GM12878 (cell line): ENCODE measurements at regions not wholly inside any gene's neighbourhood (a gene's known extent, or its start where the extent isn't known, plus 50 kb on each side); places are given as distances from the start of the nearest gene placed in this dataset.

Experiments
- ATAC-seq: fragments of 200-7000 bp; cut with Tn5 transposase; 3 replicates; pipeline ENCODE4 v1.9.1; 2020; ENCODE audit warnings: mild to moderate bottlenecking, moderate library complexity
- BruUV-seq: library from RNA; stranded (reverse); fragments of 400-500 nt; replicated peaks from 2 replicates; lab custom pipeline; 2021; lab: Mats Ljungman, UMichigan
- CTCF ChIA-PET: fragments of 300-600 bp; sonication (Branson Sonifier 250); formaldehyde crosslinking; extraction: SDS; loops from one replicate; lab custom pipeline; 2021; ENCODE audit warnings: inconsistent platforms; lab: Yijun Ruan, JAX
- POLR2A ChIA-PET: fragments of 350-600 bp; formaldehyde crosslinking; extraction: SDS; loops from one replicate; lab custom pipeline; 2021; ENCODE audit warnings: inconsistent platforms; lab: Charles Lee
- RAD21 ChIA-PET: fragments of 300-600 bp; sonication (Branson Sonifier 250); formaldehyde crosslinking; loops from one replicate; lab custom pipeline; 2023; ENCODE audit warnings: antibody characterized with exemption; ENCODE audit not compliant: unreplicated experiment; lab: Charles Lee
- SMC1A ChIA-PET: fragments of 300-600 bp; sonication (Branson Sonifier 250); formaldehyde crosslinking; loops from one replicate; lab custom pipeline; 2023; ENCODE audit not compliant: unreplicated experiment, uncharacterized antibody; lab: Charles Lee
- DNase-seq: peaks from one replicate; pipeline ENCODE4 v3.0.0-alpha.2; 2011; ENCODE audit warnings: low read depth, low spot score
- FAIRE-seq: peaks from 3 replicates; lab custom pipeline; 2011; peaks lifted over from hg19 to GRCh38; lab: Jason Lieb, UNC
- H2AFZ ChIP-seq: 2 replicates; pipeline ENCODE4 v1.6.0; 2011; ENCODE audit warnings: low read depth, low read length, control low read depth; ENCODE audit not compliant: control insufficient read depth
- H3K27ac ChIP-seq: 2 replicates; pipeline ENCODE4 v1.5.1; 2011; ENCODE audit warnings: control low read depth; ENCODE audit not compliant: control insufficient read depth, insufficient read depth
- H3K27me3 ChIP-seq, 2 experiments: replicated peaks in 1 of 2; 2 replicates each; pipeline versions ENCODE4 v1.6.0 to v1.6.1; 2011; ENCODE audit warnings: low read length in 1 of 2; ENCODE audit not compliant: control insufficient read depth in 2 of 2, insufficient read depth in 2 of 2
- H3K36me3 ChIP-seq, 2 experiments: 2 replicates each; pipeline ENCODE4 v1.5.1; 2011; ENCODE audit warnings: low read length in 1 of 2; ENCODE audit not compliant: control insufficient read depth in 2 of 2, insufficient read depth in 2 of 2
- H3K4me1 ChIP-seq: 2 replicates; pipeline ENCODE4 v1.6.1; 2011; ENCODE audit warnings: mild to moderate bottlenecking, low read length, moderate library complexity, mixed read lengths; ENCODE audit not compliant: control insufficient read depth, insufficient read depth
- H3K4me2 ChIP-seq: 2 replicates; pipeline ENCODE4 v1.6.0; 2011; ENCODE audit warnings: control low read depth; ENCODE audit not compliant: control insufficient read depth, insufficient read depth
- H3K4me3 ChIP-seq: fragments of 200-600 bp; sonication (generic); 2 replicates; pipeline ENCODE4 v1.5.1; 2016
- H3K79me2 ChIP-seq: 2 replicates; pipeline ENCODE4 v1.6.0; 2011; ENCODE audit warnings: low read length; ENCODE audit not compliant: control insufficient read depth, insufficient read depth
- H3K9ac ChIP-seq: 2 replicates; pipeline ENCODE4 v1.8.0; 2011; ENCODE audit warnings: low read length, control low read depth, mixed read lengths; ENCODE audit not compliant: control insufficient read depth, insufficient read depth
- H3K9me3 ChIP-seq: replicated peaks from 3 replicates; pipeline ENCODE4 v1.5.1; 2011; ENCODE audit warnings: mild to moderate bottlenecking, low read length; ENCODE audit not compliant: control insufficient read depth, insufficient read depth
- H4K20me1 ChIP-seq: 2 replicates; pipeline ENCODE4 v1.6.0; 2011; ENCODE audit not compliant: control insufficient read depth, insufficient read depth
- BRCA1 ChIP-seq: IDR thresholded peaks from 2 replicates; pipeline ENCODE4 v1.6.1; 2011; ENCODE audit warnings: low read depth, low read length, improper control_type of control experiment
- CHD4 ChIP-seq: fragments of 200-600 bp; sonication (generic); IDR thresholded peaks from 2 replicates; pipeline ENCODE4 v1.6.1; 2016; ENCODE audit warnings: mild to moderate bottlenecking
- MEF2B ChIP-seq: fragments of 450-650 bp; IDR thresholded peaks from 2 replicates; pipeline ENCODE4 v1.6.1; 2018; ENCODE audit warnings: mild to moderate bottlenecking, moderate library complexity; ENCODE audit not compliant: partially characterized antibody, poor library complexity, severe bottlenecking
- NBN ChIP-seq: fragments of 450-650 bp; IDR thresholded peaks from 2 replicates; pipeline ENCODE4 v1.6.1; 2016
- NRF1 ChIP-seq: conservative IDR thresholded peaks from 2 replicates; pipeline ENCODE4 v1.6.1; 2011; ENCODE audit warnings: mild to moderate bottlenecking, low read depth, low read length, improper control_type of control experiment
- POLR2AphosphoS5 ChIP-seq: IDR thresholded peaks from 2 replicates; pipeline ENCODE4 v1.6.1; 2011; ENCODE audit warnings: mild to moderate bottlenecking, low read length, inconsistent platforms
- SMARCA5 ChIP-seq: fragments of 450-650 bp; IDR thresholded peaks from 2 replicates; pipeline ENCODE4 v1.6.1; 2017; ENCODE audit warnings: mild to moderate bottlenecking
- SREBF1 ChIP-seq: IDR thresholded peaks from 2 replicates; pipeline ENCODE4 v1.6.1; 2012; ENCODE audit warnings: mild to moderate bottlenecking, low read length
- SUPT20H ChIP-seq: IDR thresholded peaks from 2 replicates; pipeline ENCODE4 v1.6.1; 2011; ENCODE audit warnings: low read depth, mild to moderate bottlenecking, low read length, moderate library complexity, borderline replicate concordance; ENCODE audit not compliant: control insufficient read depth
- ZBTB33 ChIP-seq: fragments of 450-650 bp; IDR thresholded peaks from 2 replicates; pipeline ENCODE4 v1.6.1; 2017; ENCODE audit warnings: mild to moderate bottlenecking
- WGBS: methylation state at CpG from one replicate; pipeline ENCODE4 v1.1.6; 2016; ENCODE audit warnings: low lambda C conversion rate; ENCODE audit not compliant: insufficient replicate concordance, insufficient coverage; ENCODE audit errors: missing lambda C conversion rate; 5-methylcytosine and 5-hydroxymethylcytosine counted together
- in situ Hi-C: fragments of 300-500 bp; cut with MboI; formaldehyde crosslinking; loops from 9 replicates; pipeline ENCODE4 v1.14.3; 2018; ENCODE audit warnings: mixed read lengths
- intact Hi-C: fragments of 100-400 bp; cut with micrococcal nuclease; formaldehyde crosslinking; loops from one replicate; pipeline ENCODE4 v1.14.2; 2022; ENCODE audit not compliant: unreplicated experiment
- TF ChIP-seq, protein P1 (sequence below): fragments of 450-650 bp; IDR thresholded peaks from 2 replicates; pipeline ENCODE4 v1.6.1; 2018; ENCODE audit warnings: borderline replicate concordance, mild to moderate bottlenecking; ENCODE audit not compliant: partially characterized antibody
- TF ChIP-seq, protein P2 (sequence below): fragments of 450-650 bp; IDR thresholded peaks from 2 replicates; pipeline ENCODE4 v1.6.1; 2016; ENCODE audit warnings: mild to moderate bottlenecking
- TF ChIP-seq, protein P3 (sequence below): fragments of 450-650 bp; IDR thresholded peaks from 2 replicates; pipeline ENCODE4 v1.6.1; 2017; ENCODE audit warnings: borderline replicate concordance

- no peaks in the 10 kb centered on the region for H4K20me1 ChIP-seq
- in situ Hi-C loops, result no loop called here
- H3K9me3 ChIP-seq, result no peaks in the 10 kb centered on the region
- no peak overlapping the region for H3K9ac ChIP-seq
- SMC1A ChIA-PET, result no interaction called here
- H3K27me3 ChIP-seq, result no peaks in the 10 kb centered on the region
- no peaks in the 10 kb centered on the region for H3K36me3 ChIP-seq
- H2AFZ ChIP-seq, result no peak overlapping the region
- no peak for DNase-seq
- H3K4me2 ChIP-seq, result no peak overlapping the region
- no peak overlapping the region for H3K27ac ChIP-seq
- POLR2A ChIA-PET, result no interaction called here
- no peaks in the 10 kb centered on the region for H3K79me2 ChIP-seq
- BruUV-seq, result no TSS peak
- 0% methylated on average over 1 of the region's 1 CpG for whole genome bisulfite sequencing
- ATAC-seq, result no peak
- intact Hi-C loops, result no loop called here
- TF ChIP-seq, protein P1, sequence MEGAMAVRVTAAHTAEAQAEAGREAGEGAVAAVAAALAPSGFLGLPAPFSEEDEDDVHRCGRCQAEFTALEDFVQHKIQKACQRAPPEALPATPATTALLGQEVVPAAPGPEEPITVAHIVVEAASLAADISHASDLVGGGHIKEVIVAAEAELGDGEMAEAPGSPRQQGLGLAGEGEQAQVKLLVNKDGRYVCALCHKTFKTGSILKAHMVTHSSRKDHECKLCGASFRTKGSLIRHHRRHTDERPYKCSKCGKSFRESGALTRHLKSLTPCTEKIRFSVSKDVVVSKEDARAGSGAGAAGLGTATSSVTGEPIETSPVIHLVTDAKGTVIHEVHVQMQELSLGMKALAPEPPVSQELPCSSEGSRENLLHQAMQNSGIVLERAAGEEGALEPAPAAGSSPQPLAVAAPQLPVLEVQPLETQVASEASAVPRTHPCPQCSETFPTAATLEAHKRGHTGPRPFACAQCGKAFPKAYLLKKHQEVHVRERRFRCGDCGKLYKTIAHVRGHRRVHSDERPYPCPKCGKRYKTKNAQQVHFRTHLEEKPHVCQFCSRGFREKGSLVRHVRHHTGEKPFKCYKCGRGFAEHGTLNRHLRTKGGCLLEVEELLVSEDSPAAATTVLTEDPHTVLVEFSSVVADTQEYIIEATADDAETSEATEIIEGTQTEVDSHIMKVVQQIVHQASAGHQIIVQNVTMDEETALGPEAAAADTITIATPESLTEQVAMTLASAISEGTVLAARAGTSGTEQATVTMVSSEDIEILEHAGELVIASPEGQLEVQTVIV, result no peak
- no peak for TF ChIP-seq BRCA1
- TF ChIP-seq CHD4, result no peak
- TF ChIP-seq SREBF1, result no peak
- no peak for TF ChIP-seq NBN
- TF ChIP-seq ZBTB33, result no peak
- TF ChIP-seq, protein P2, sequence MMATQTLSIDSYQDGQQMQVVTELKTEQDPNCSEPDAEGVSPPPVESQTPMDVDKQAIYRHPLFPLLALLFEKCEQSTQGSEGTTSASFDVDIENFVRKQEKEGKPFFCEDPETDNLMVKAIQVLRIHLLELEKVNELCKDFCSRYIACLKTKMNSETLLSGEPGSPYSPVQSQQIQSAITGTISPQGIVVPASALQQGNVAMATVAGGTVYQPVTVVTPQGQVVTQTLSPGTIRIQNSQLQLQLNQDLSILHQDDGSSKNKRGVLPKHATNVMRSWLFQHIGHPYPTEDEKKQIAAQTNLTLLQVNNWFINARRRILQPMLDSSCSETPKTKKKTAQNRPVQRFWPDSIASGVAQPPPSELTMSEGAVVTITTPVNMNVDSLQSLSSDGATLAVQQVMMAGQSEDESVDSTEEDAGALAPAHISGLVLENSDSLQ, result no peak
- TF ChIP-seq NRF1, result no peak
- no peak for TF ChIP-seq POLR2AphosphoS5
- TF ChIP-seq, protein P3, sequence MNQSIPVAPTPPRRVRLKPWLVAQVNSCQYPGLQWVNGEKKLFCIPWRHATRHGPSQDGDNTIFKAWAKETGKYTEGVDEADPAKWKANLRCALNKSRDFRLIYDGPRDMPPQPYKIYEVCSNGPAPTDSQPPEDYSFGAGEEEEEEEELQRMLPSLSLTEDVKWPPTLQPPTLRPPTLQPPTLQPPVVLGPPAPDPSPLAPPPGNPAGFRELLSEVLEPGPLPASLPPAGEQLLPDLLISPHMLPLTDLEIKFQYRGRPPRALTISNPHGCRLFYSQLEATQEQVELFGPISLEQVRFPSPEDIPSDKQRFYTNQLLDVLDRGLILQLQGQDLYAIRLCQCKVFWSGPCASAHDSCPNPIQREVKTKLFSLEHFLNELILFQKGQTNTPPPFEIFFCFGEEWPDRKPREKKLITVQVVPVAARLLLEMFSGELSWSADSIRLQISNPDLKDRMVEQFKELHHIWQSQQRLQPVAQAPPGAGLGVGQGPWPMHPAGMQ, result no peak
- no peak for TF ChIP-seq SMARCA5
- TF ChIP-seq SUPT20H, result no peak
- TF ChIP-seq MEF2B, result no peak
- H3K4me3 ChIP-seq, result no peak overlapping the region
- H3K4me1 ChIP-seq, result no peaks in the 10 kb centered on the region
- CTCF ChIA-PET, result no interaction called here
- RAD21 ChIA-PET, result no interaction called here
- FAIRE-seq, result no peak
Measured at GRCh38 chr1:209268479-209268878, 315.0 kb upstream of the CAMK1G start.
